GM12892 (cell line): ENCODE measurements at regions not wholly inside any gene's neighbourhood (a gene's known extent, or its start where the extent isn't known, plus 50 kb on each side); places are given as distances from the start of the nearest gene placed in this dataset.

Source experiments
- DNase-seq: peaks from one replicate; pipeline ENCODE4 v3.0.0; 2011; ENCODE audit not compliant: insufficient read length
- FAIRE-seq: peaks from 2 replicates; lab custom pipeline; 2011; peaks lifted over from hg19 to GRCh38; lab: Jason Lieb, UNC
- POLR2A ChIP-seq: IDR thresholded peaks from 2 replicates; pipeline ENCODE4 v1.6.1; 2011; ENCODE audit warnings: low read depth, low read length, control low read depth
- POLR2AphosphoS5 ChIP-seq: IDR thresholded peaks from 2 replicates; pipeline ENCODE4 v1.6.1; 2011; ENCODE audit warnings: low read depth, low read length, control low read depth
- TAF1 ChIP-seq: IDR thresholded peaks from 2 replicates; pipeline ENCODE4 v1.6.1; 2011; ENCODE audit warnings: low read depth, mild to moderate bottlenecking, control low read depth, low read length, borderline replicate concordance

- TF ChIP-seq POLR2A = no peak
- TF ChIP-seq POLR2AphosphoS5 = no peak
- no peak for TF ChIP-seq TAF1
- no peak for DNase-seq
- FAIRE-seq = no peak
Measured at GRCh38 chr1:195790514-195791168, 817.6 kb downstream of the KCNT2 start.

- FAIRE-seq (no peak), DNase-seq (no peak)
- TF ChIP-seq TAF1 (no peak), POLR2AphosphoS5 (no peak), POLR2A (no peak)
Measured at GRCh38 chr1:195789321-195789720, 818.9 kb downstream of the KCNT2 start.

GRCh38 chr1:195788721-195789120 lies 819.5 kb downstream of the KCNT2 start:
- TF ChIP-seq POLR2AphosphoS5 = no peak
- no peak for TF ChIP-seq POLR2A
- TF ChIP-seq TAF1 = no peak
- FAIRE-seq = no peak
- DNase-seq = no peak

- no peak for FAIRE-seq
- TF ChIP-seq TAF1 (no peak), POLR2AphosphoS5 (no peak), POLR2A (no peak)
- no peak for DNase-seq
Measured at GRCh38 chr1:195785830-195786229, 822.4 kb downstream of the KCNT2 start.

- TF ChIP-seq POLR2AphosphoS5 = no peak
- no peak for TF ChIP-seq POLR2A
- no peak for TF ChIP-seq TAF1
- no peak for DNase-seq
- FAIRE-seq = no peak
Measured at GRCh38 chr1:195773931-195774330, 834.3 kb downstream of the KCNT2 start.

- FAIRE-seq (no peak), DNase-seq (no peak)
- TF ChIP-seq POLR2A = no peak
- no peak for TF ChIP-seq TAF1
- no peak for TF ChIP-seq POLR2AphosphoS5
Measured at GRCh38 chr1:195769461-195769860, 838.8 kb downstream of the KCNT2 start.

- DNase-seq (no peak), FAIRE-seq (no peak)
- TF ChIP-seq POLR2AphosphoS5 = no peak
- TF ChIP-seq TAF1 = no peak
- TF ChIP-seq POLR2A = no peak
Measured at GRCh38 chr1:195768936-195769335, 839.3 kb downstream of the KCNT2 start.

GRCh38 chr1:195768377-195768776 lies 839.9 kb downstream of the KCNT2 start:
- TF ChIP-seq POLR2AphosphoS5 = no peak
- TF ChIP-seq POLR2A = no peak
- TF ChIP-seq TAF1 = no peak
- FAIRE-seq (no peak), DNase-seq (no peak)

- TF ChIP-seq TAF1 (no peak), POLR2A (no peak), POLR2AphosphoS5 (no peak)
- DNase-seq (no peak), FAIRE-seq (no peak)
Measured at GRCh38 chr1:195766709-195767108, 841.5 kb downstream of the KCNT2 start.

GRCh38 chr1:195765099-195765498 lies 843.1 kb downstream of the KCNT2 start:
- DNase-seq = no peak
- no peak for FAIRE-seq
- TF ChIP-seq TAF1 = no peak
- no peak for TF ChIP-seq POLR2AphosphoS5
- no peak for TF ChIP-seq POLR2A

GRCh38 chr1:195763907-195764374 lies 844.3 kb downstream of the KCNT2 start:
- no peak for FAIRE-seq
- no peak for TF ChIP-seq POLR2AphosphoS5
- no peak for TF ChIP-seq POLR2A
- TF ChIP-seq TAF1 = no peak

GRCh38 chr1:195763146-195763906 lies 844.9 kb downstream of the KCNT2 start:
- DNase-seq (no peak), FAIRE-seq (no peak)
- TF ChIP-seq POLR2A = no peak
- no peak for TF ChIP-seq TAF1
- no peak for TF ChIP-seq POLR2AphosphoS5

More at GRCh38 chr1:195763907-195764374, 844.3 kb downstream of the KCNT2 start:
- DNase-seq = no peak
